MCF 10A (cell line): ENCODE measurements at regions not wholly inside any gene's neighbourhood (a gene's known extent, or its start where the extent isn't known, plus 50 kb on each side); places are given as distances from the start of the nearest gene placed in this dataset.

ENCODE experiments used
- BruUV-seq: library from RNA; stranded (reverse); fragments of 400-500 nt; replicated peaks from 2 replicates; lab custom pipeline; 2021; lab: Mats Ljungman, UMichigan
- CTCF ChIA-PET: fragments of 300-600 bp; sonication (Branson Sonifier 250); formaldehyde crosslinking; extraction: SDS; loops from one replicate; lab custom pipeline; 2021; ENCODE audit warnings: antibody characterized with exemption, inconsistent platforms; lab: Yijun Ruan, JAX
- POLR2A ChIA-PET: fragments of 300-600, 350-650 bp; sonication (Branson Sonifier 250); formaldehyde crosslinking; extraction: SDS; loops from one replicate; lab custom pipeline; 2020; ENCODE audit warnings: antibody characterized with exemption, inconsistent platforms; lab: Yijun Ruan, JAX
- DNase-seq: peaks from one replicate; pipeline ENCODE4 v3.0.0-alpha.2; 2018; ENCODE audit not compliant: unreplicated experiment
- H3K27ac Mint-ChIP-seq: one replicate; pipeline ENCODE4 v1.8.0; 2022; ENCODE audit warnings: mild to moderate bottlenecking, low read depth, mixed read lengths; ENCODE audit not compliant: unreplicated experiment
- H3K27me3 Mint-ChIP-seq: one replicate; pipeline ENCODE4 v1.8.0; 2022; ENCODE audit warnings: mixed read lengths; ENCODE audit not compliant: insufficient read depth, unreplicated experiment
- H3K36me3 Mint-ChIP-seq: one replicate; pipeline ENCODE4 v1.8.0; 2022; ENCODE audit warnings: mild to moderate bottlenecking, moderate library complexity, mixed read lengths; ENCODE audit not compliant: insufficient read depth, unreplicated experiment
- H3K4me1 Mint-ChIP-seq: one replicate; pipeline ENCODE4 v1.8.0; 2022; ENCODE audit warnings: mixed read lengths; ENCODE audit not compliant: insufficient read depth, unreplicated experiment
- H3K4me3 Mint-ChIP-seq: one replicate; pipeline ENCODE4 v1.8.0; 2022; ENCODE audit warnings: mild to moderate bottlenecking, moderate library complexity, mixed read lengths; ENCODE audit not compliant: unreplicated experiment
- H3K9me3 Mint-ChIP-seq: one replicate; pipeline ENCODE4 v1.8.0; 2022; ENCODE audit warnings: mixed read lengths; ENCODE audit not compliant: unreplicated experiment
- CTCF ChIP-seq: fragments of 200-600 bp; IDR thresholded peaks from one replicate; pipeline ENCODE4 v1.8.0; 2022; ENCODE audit warnings: antibody characterized with exemption, mild to moderate bottlenecking; ENCODE audit not compliant: unreplicated experiment
- intact Hi-C: fragments of 100-400 bp; cut with micrococcal nuclease; formaldehyde crosslinking; loops from 2 replicates; pipeline ENCODE4 v1.14.1; 2022

GRCh38 chr1:185656663-185657062 is 77.5 kb upstream of the HMCN1 start:
- Mint-ChIP-seq H3K36me3 (no peaks in the 10 kb centered on the region), H3K4me1 (no peaks in the 10 kb centered on the region), H3K9me3 (no peaks in the 10 kb centered on the region), H3K4me3 (no peak overlapping the region), H3K27me3 (no peaks in the 10 kb centered on the region), H3K27ac (no peak overlapping the region)
- BruUV-seq, result no TSS peak
- CTCF ChIA-PET, result interaction anchor here (0.6 to 1.0 kb wide), 2 partner anchors 13 to 86 kb away, joined by 4 read pairs; no protein-coding TSS in a partner anchor
- POLR2A ChIA-PET, result interaction anchor here (0.6 kb wide), 3 partner anchors 57 to 961 kb away, joined by 3 to 6 read pairs (median 3); no protein-coding TSS in a partner anchor
- no peak for DNase-seq
- intact Hi-C loops, result no loop called here
- TF ChIP-seq CTCF, result no peak

- ChIA-PET CTCF (interaction anchor here (0.6 to 1.2 kb wide), 3 partner anchors 10 to 339 kb away, joined by 3 read pairs; no protein-coding TSS in a partner anchor), POLR2A (interaction anchor here (1.2 kb wide), 1 partner anchor 8 kb away, joined by 7 read pairs; no protein-coding TSS in a partner anchor)
- Mint-ChIP-seq H3K9me3 (no peaks in the 10 kb centered on the region), H3K36me3 (no peaks in the 10 kb centered on the region), H3K4me3 (no peak overlapping the region), H3K4me1 (no peaks in the 10 kb centered on the region), H3K27me3 (no peaks in the 10 kb centered on the region), H3K27ac (no peak overlapping the region)
- no peak for DNase-seq
- no peak for TF ChIP-seq CTCF
- BruUV-seq, result no TSS peak
- intact Hi-C loops, result no loop called here
Measured at GRCh38 chr1:185654952-185655314, 79.3 kb upstream of the HMCN1 start.

GRCh38 chr1:185654199-185654951 is 79.8 kb upstream of the HMCN1 start:
- H3K36me3 Mint-ChIP-seq, result no peaks in the 10 kb centered on the region
- ChIA-PET CTCF (interaction anchor here (1.0 to 2.9 kb wide), 3 partner anchors 9 to 59 kb away, joined by 3 to 10 read pairs (median 3); no protein-coding TSS in a partner anchor), POLR2A (interaction anchor here (0.6 to 1.2 kb wide), 2 partner anchors 7 to 17 kb away, joined by 3 to 7 read pairs; no protein-coding TSS in a partner anchor)
- no peaks in the 10 kb centered on the region for H3K27me3 Mint-ChIP-seq
- intact Hi-C loops, result no loop called here
- no peaks in the 10 kb centered on the region for H3K9me3 Mint-ChIP-seq
- TF ChIP-seq CTCF, result no peak
- BruUV-seq, result no TSS peak
- no peak for DNase-seq
- no peaks in the 10 kb centered on the region for H3K4me1 Mint-ChIP-seq
- H3K4me3 Mint-ChIP-seq, result no peak overlapping the region
- H3K27ac Mint-ChIP-seq, result no peak overlapping the region

- POLR2A ChIA-PET, result interaction anchor here (0.6 kb wide), 1 partner anchor 16 kb away, joined by 3 read pairs; no protein-coding TSS in a partner anchor
- H3K4me1 Mint-ChIP-seq, result no peaks in the 10 kb centered on the region
Measured at GRCh38 chr1:185653615-185654014, 80.6 kb upstream of the HMCN1 start.

More at GRCh38 chr1:185653615-185654014, 80.6 kb upstream of the HMCN1 start:
- Mint-ChIP-seq H3K27me3 (no peaks in the 10 kb centered on the region), H3K36me3 (no peaks in the 10 kb centered on the region), H3K9me3 (no peaks in the 10 kb centered on the region), H3K27ac (no peak overlapping the region), H3K4me3 (no peak overlapping the region)
- no TSS peak for BruUV-seq
- DNase-seq, result no peak
- no peak for TF ChIP-seq CTCF
- intact Hi-C loops, result no loop called here
- CTCF ChIA-PET, result interaction anchor here (0.7 to 8.7 kb wide), 6 partner anchors 8 to 335 kb away, joined by 3 to 67 read pairs (median 10); no protein-coding TSS in a partner anchor
